ENCODE measurements at regions not wholly inside any gene's neighbourhood (a gene's known extent, or its start where the extent isn't known, plus 50 kb on each side); places are given as distances from the start of the nearest gene placed in this dataset.

GRCh38 chr4:67320645-67321044, 224.7 kb downstream of the CENPC start:
- TF ChIP-seq SPI1 (IDR thresholded peaks at IDR 0.05; ENCODE audit: low read depth, low read length), result no peak
- TF ChIP-seq TAF1 (IDR thresholded peaks at IDR 0.05; ENCODE audit: low read depth, low read length), result no peak
- no peak for TF ChIP-seq POLR2AphosphoS5 (IDR thresholded peaks at IDR 0.05; ENCODE audit: low read depth, low read length)
- no peak for TF ChIP-seq POLR2A (IDR thresholded peaks at IDR 0.05; ENCODE audit: low read depth, low read length)
